Endodermal cell (in vitro differentiated cells): ENCODE measurements at regions not wholly inside any gene's neighbourhood (a gene's known extent, or its start where the extent isn't known, plus 50 kb on each side); places are given as distances from the start of the nearest gene placed in this dataset.

Source experiments
- DNase-seq: peaks from one replicate; pipeline ENCODE4 v3.0.0-alpha.2; 2017
- H3K27ac ChIP-seq: 2 replicates; pipeline ENCODE4 v1.5.1; 2013; ENCODE audit warnings: mild to moderate bottlenecking, low read depth, low read length, moderate library complexity
- H3K27me3 ChIP-seq: 2 replicates; pipeline ENCODE4 v1.6.1; 2013; ENCODE audit warnings: mild to moderate bottlenecking, low read length, moderate library complexity; ENCODE audit not compliant: insufficient read depth, control insufficient read depth, poor library complexity, severe bottlenecking
- H3K36me3 ChIP-seq: 2 replicates; pipeline ENCODE4 v1.7.0; 2013; ENCODE audit warnings: mild to moderate bottlenecking, low read length, moderate library complexity; ENCODE audit not compliant: control insufficient read depth, insufficient read depth
- H3K4me1 ChIP-seq: one replicate; pipeline ENCODE4 v1.7.0; 2013; ENCODE audit warnings: low read length; ENCODE audit not compliant: control insufficient read depth, insufficient read depth
- H3K4me3 ChIP-seq: 2 replicates; pipeline ENCODE4 v1.5.1; 2013; ENCODE audit warnings: mild to moderate bottlenecking, low read length, moderate library complexity
- H3K9ac ChIP-seq: 2 replicates; pipeline ENCODE4 v1.6.1; 2013; ENCODE audit warnings: mild to moderate bottlenecking, low read length, moderate library complexity; ENCODE audit not compliant: poor library complexity, severe bottlenecking; ENCODE audit errors: extremely low read depth
- H3K9me3 ChIP-seq: 2 replicates; pipeline ENCODE4 v1.6.1; 2013; ENCODE audit warnings: mild to moderate bottlenecking, low read length, moderate library complexity; ENCODE audit not compliant: control insufficient read depth
- H3K27ac Mint-ChIP-seq: 2 replicates; pipeline ENCODE4 v1.8.0; 2020; ENCODE audit warnings: mixed read lengths
- H3K27me3 Mint-ChIP-seq: 2 replicates; pipeline ENCODE4 v1.8.0; 2021; ENCODE audit warnings: mild to moderate bottlenecking, mixed read lengths; ENCODE audit not compliant: insufficient read depth
- H3K36me3 Mint-ChIP-seq: 2 replicates; pipeline ENCODE4 v1.8.0; 2020; ENCODE audit warnings: low read depth, mixed read lengths
- H3K4me1 Mint-ChIP-seq: 2 replicates; pipeline ENCODE4 v1.8.0; 2020; ENCODE audit warnings: mixed read lengths
- H3K4me3 Mint-ChIP-seq: 2 replicates; pipeline ENCODE4 v1.8.0; 2020; ENCODE audit warnings: mild to moderate bottlenecking, moderate library complexity, mixed read lengths
- H3K9me3 Mint-ChIP-seq: 2 replicates; pipeline ENCODE4 v1.8.0; 2020; ENCODE audit warnings: mild to moderate bottlenecking, mixed read lengths
- CTCF ChIP-seq: fragments of 200-600 bp; sonication (generic); conservative IDR thresholded peaks from 2 replicates; pipeline ENCODE4 v1.5.0; 2021; ENCODE audit warnings: antibody characterized with exemption, mild to moderate bottlenecking
- WGBS, 2 experiments: methylation state at CpG; one replicate each; pipeline versions ENCODE4 v1.1.5 to v1.1.7; 2013; ENCODE audit warnings: missing lambda C conversion rate in 2 of 2, mixed read lengths in 1 of 2; ENCODE audit not compliant: insufficient coverage in 1 of 2, insufficient read length in 1 of 2; 5-methylcytosine and 5-hydroxymethylcytosine counted together

- peaks cover 3% of the 10 kb centered on the region for H3K4me1 ChIP-seq
- Mint-ChIP-seq H3K27me3 (peaks cover 76% of the 10 kb centered on the region), H3K27ac (no peak overlapping the region), H3K4me1 (peaks cover 27% of the 10 kb centered on the region), H3K4me3 (peak overlapping the region; percentile 62), H3K9me3 (no peaks in the 10 kb centered on the region), H3K36me3 (no peaks in the 10 kb centered on the region)
- H3K4me3 ChIP-seq: peak overlapping the region; percentile 77
- H3K36me3 ChIP-seq: no peaks in the 10 kb centered on the region
- H3K9me3 ChIP-seq: no peaks in the 10 kb centered on the region
- no peak for TF ChIP-seq CTCF
- no peak overlapping the region for H3K27ac ChIP-seq
- peaks cover 61% of the 10 kb centered on the region for H3K27me3 ChIP-seq
- 20 to 76% methylated on average over 1 to 2 of the region's 3 CpGs for WGBS, 2 experiments
- no peak overlapping the region for H3K9ac ChIP-seq
- DNase-seq: no peak
Measured at GRCh38 chr1:217088011-217088410, 364.8 kb upstream of the ESRRG start.

GRCh38 chr1:217079584-217079983 is 356.4 kb upstream of the ESRRG start:
- H3K27me3 ChIP-seq: no peaks in the 10 kb centered on the region
- no peak overlapping the region for H3K27ac ChIP-seq
- Mint-ChIP-seq H3K4me3 (no peak overlapping the region), H3K4me1 (peaks cover 13% of the 10 kb centered on the region), H3K27me3 (peaks cover 23% of the 10 kb centered on the region), H3K36me3 (no peaks in the 10 kb centered on the region), H3K27ac (no peak overlapping the region), H3K9me3 (no peaks in the 10 kb centered on the region)
- no peaks in the 10 kb centered on the region for H3K9me3 ChIP-seq
- peaks cover 6% of the 10 kb centered on the region for H3K4me1 ChIP-seq
- 73 to 97% methylated on average over 2 to 3 of the region's 3 CpGs for WGBS, 2 experiments
- H3K9ac ChIP-seq: no peak overlapping the region
- no peak for TF ChIP-seq CTCF
- DNase-seq: no peak
- no peaks in the 10 kb centered on the region for H3K36me3 ChIP-seq
- H3K4me3 ChIP-seq: no peak overlapping the region

- Histone ChIP-seq H3K27ac (no peak overlapping the region), H3K27me3 (no peaks in the 10 kb centered on the region), H3K36me3 (no peaks in the 10 kb centered on the region), H3K4me3 (no peak overlapping the region), H3K9me3 (no peaks in the 10 kb centered on the region), H3K4me1 (peaks cover 6% of the 10 kb centered on the region), H3K9ac (no peak overlapping the region)
- no peak overlapping the region for H3K4me3 Mint-ChIP-seq
- no peak overlapping the region for H3K27ac Mint-ChIP-seq
- H3K9me3 Mint-ChIP-seq: no peaks in the 10 kb centered on the region
- peaks cover 25% of the 10 kb centered on the region for H3K27me3 Mint-ChIP-seq
- no peaks in the 10 kb centered on the region for H3K36me3 Mint-ChIP-seq
- 100% methylated on average over 1 of the region's 1 CpG; no CpG with 5 or more reads in 1 of the 2 experiments for WGBS, 2 experiments
- H3K4me1 Mint-ChIP-seq: peaks cover 13% of the 10 kb centered on the region
- DNase-seq: no peak
- no peak for TF ChIP-seq CTCF
Measured at GRCh38 chr1:217078959-217079358, 355.7 kb upstream of the ESRRG start.
